RWPE2 (cell line): ENCODE measurements at regions not wholly inside any gene's neighbourhood (a gene's known extent, or its start where the extent isn't known, plus 50 kb on each side); places are given as distances from the start of the nearest gene placed in this dataset.

ENCODE experiments used
- ATAC-seq: fragments of 200-7000 bp; cut with Tn5 transposase; 3 replicates; pipeline ENCODE4 v1.9.1; 2021; ENCODE audit warnings: low read depth
- DNase-seq: peaks from one replicate; pipeline ENCODE4 v3.0.0-alpha.2; 2020; ENCODE audit warnings: low spot score
- H3K27ac ChIP-seq: fragments of 450-650 bp; 2 replicates; pipeline ENCODE4 v1.5.1; 2017; ENCODE audit warnings: mild to moderate bottlenecking; ENCODE audit not compliant: poor library complexity, severe bottlenecking
- H3K27me3 ChIP-seq: fragments of 250-450 bp; sonication (Bioruptor Pico); 2 replicates; pipeline ENCODE4 v1.5.1; 2021; ENCODE audit warnings: mild to moderate bottlenecking, moderate library complexity; ENCODE audit not compliant: insufficient read depth, poor library complexity, severe bottlenecking
- H3K36me3 ChIP-seq: fragments of 250-450 bp; sonication (Bioruptor Pico); 2 replicates; pipeline ENCODE4 v1.5.1; 2020; ENCODE audit warnings: low read depth, mild to moderate bottlenecking, moderate library complexity
- H3K4me1 ChIP-seq: fragments of 250-450 bp; sonication (Bioruptor Pico); 2 replicates; pipeline ENCODE4 v1.5.1; 2021; ENCODE audit warnings: mild to moderate bottlenecking, moderate library complexity; ENCODE audit not compliant: insufficient read depth, poor library complexity, severe bottlenecking
- H3K4me3 ChIP-seq: fragments of 250-450 bp; sonication (Bioruptor Pico); 2 replicates; pipeline ENCODE4 v1.5.1; 2021; ENCODE audit warnings: mild to moderate bottlenecking, moderate library complexity; ENCODE audit not compliant: severe bottlenecking
- H3K9me3 ChIP-seq: fragments of 250-450 bp; sonication (Bioruptor Pico); 2 replicates; pipeline ENCODE4 v1.5.1; 2021; ENCODE audit warnings: mild to moderate bottlenecking, moderate library complexity; ENCODE audit not compliant: severe bottlenecking
- TF ChIP-seq, protein P1 (sequence below): fragments of 450-650 bp; IDR thresholded peaks from one replicate; pipeline ENCODE4 v1.5.1; 2017; ENCODE audit warnings: mild to moderate bottlenecking, moderate library complexity; ENCODE audit not compliant: poor library complexity, severe bottlenecking

DNA sequence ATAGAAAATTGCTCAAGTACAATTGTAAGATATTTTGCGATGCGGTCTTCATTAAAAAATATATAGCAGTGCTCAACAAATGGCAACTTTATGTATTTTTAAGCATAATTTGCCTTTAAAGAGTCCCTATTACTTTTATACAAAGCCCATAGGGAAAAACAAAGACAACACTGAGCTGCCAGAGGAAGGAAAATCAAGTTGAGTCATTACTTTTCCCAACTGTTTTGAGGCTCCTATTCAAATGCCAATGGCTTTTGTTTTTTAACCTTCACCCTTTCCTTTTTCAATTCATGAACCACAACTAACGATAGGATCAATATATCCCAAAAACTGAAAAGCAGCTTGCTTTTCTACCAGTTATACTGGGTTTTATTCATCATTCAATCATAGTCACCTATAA is 157.6 kb upstream of the PLEKHA5 start:
- DNase-seq (no peak), ATAC-seq (no peak)
- no peak overlapping the region for H3K4me3 ChIP-seq
- no peaks in the 10 kb centered on the region for H3K4me1 ChIP-seq
- H3K27ac ChIP-seq: no peak overlapping the region
- no peaks in the 10 kb centered on the region for H3K36me3 ChIP-seq
- H3K27me3 ChIP-seq: no peaks in the 10 kb centered on the region
- TF ChIP-seq, protein P1, sequence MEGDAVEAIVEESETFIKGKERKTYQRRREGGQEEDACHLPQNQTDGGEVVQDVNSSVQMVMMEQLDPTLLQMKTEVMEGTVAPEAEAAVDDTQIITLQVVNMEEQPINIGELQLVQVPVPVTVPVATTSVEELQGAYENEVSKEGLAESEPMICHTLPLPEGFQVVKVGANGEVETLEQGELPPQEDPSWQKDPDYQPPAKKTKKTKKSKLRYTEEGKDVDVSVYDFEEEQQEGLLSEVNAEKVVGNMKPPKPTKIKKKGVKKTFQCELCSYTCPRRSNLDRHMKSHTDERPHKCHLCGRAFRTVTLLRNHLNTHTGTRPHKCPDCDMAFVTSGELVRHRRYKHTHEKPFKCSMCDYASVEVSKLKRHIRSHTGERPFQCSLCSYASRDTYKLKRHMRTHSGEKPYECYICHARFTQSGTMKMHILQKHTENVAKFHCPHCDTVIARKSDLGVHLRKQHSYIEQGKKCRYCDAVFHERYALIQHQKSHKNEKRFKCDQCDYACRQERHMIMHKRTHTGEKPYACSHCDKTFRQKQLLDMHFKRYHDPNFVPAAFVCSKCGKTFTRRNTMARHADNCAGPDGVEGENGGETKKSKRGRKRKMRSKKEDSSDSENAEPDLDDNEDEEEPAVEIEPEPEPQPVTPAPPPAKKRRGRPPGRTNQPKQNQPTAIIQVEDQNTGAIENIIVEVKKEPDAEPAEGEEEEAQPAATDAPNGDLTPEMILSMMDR: no peak
- H3K9me3 ChIP-seq: no peaks in the 10 kb centered on the region

DNA sequence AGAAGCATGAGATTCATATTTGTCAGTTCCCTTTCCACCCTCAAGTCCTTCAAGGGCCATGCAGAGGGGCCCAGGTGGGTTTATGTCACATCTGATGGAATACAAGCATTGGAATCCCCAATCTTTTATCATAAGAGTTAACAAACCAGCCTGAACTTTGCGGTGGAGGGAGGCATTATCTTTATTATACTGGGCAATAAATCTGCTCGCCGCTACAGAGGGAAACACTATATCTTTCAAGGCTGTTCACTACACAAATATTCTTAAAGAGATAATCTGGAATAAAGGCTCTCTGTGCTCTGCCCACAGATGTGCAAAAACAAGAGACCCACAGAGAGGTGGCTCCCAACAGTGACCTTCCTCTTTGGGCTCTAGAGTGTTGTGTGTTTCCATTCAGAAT is 153.6 kb upstream of the PLEKHA5 start:
- TF ChIP-seq, protein P1: no peak

DNA sequence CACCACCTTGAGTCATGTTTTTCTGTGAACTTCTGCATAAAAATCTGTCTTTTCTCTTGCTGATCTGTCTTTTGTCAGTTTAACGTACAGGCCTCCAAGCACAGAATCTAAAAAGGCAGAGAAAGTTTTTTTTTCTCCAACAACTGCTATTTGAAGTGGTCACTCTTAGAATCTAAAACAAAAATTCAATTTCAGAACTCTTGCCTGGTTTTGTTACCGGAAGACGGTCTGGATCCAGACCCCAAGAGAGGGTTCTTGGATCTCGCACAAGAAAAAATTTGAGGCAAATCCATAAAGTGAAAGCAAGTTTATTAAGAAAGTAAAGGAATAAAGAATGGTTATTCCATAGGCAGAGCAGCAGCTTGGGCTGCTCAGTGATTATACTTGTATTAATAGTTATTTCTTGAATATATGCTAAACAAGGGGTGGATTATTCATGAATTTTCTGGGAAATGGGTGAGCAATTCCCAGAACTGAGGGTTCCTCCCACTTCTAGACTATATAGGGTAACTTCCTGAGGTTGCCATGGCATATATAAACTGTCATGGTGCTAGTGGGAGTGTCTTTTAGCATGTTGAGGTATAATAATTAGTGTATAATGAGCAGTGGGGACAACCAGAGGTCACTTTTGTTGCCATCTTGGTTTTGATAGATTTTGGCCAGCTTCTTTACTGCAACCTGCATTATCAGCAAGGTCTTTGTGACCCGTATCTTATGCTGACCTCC is 150.0 kb upstream of the PLEKHA5 start:
- TF ChIP-seq, protein P1: no peak
- Histone ChIP-seq H3K27me3 (no peaks in the 10 kb centered on the region), H3K4me1 (no peaks in the 10 kb centered on the region), H3K4me3 (no peak overlapping the region), H3K36me3 (no peaks in the 10 kb centered on the region), H3K9me3 (no peaks in the 10 kb centered on the region), H3K27ac (no peak overlapping the region)
- ATAC-seq (no peak), DNase-seq (no peak)

More for the DNA sequence above, 153.6 kb upstream of the PLEKHA5 start:
- Histone ChIP-seq H3K27me3 (no peaks in the 10 kb centered on the region), H3K36me3 (no peaks in the 10 kb centered on the region), H3K9me3 (no peaks in the 10 kb centered on the region), H3K4me3 (no peak overlapping the region), H3K27ac (no peak overlapping the region), H3K4me1 (no peaks in the 10 kb centered on the region)
- DNase-seq: no peak
- no peak for ATAC-seq

DNA sequence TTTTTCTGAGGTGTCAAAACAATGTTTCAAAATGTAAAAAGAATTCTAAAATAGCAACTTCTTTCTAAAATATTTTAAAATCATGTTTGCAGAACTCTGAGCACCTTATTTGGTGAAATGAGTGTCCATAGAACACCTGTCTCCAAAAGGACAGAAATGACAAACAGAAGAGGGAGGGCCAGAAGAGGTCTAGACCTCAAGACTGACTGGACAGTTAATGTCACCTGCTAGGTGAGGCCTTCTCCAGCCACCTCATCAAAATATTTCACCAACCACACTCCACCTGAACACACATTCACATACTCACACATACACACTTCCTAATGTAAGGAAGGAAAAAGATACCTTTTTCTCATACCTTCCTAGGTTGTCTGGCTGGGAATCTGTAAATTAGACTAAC is 147.8 kb upstream of the PLEKHA5 start:
- no peaks in the 10 kb centered on the region for H3K27me3 ChIP-seq
- TF ChIP-seq, protein P1: no peak

DNA sequence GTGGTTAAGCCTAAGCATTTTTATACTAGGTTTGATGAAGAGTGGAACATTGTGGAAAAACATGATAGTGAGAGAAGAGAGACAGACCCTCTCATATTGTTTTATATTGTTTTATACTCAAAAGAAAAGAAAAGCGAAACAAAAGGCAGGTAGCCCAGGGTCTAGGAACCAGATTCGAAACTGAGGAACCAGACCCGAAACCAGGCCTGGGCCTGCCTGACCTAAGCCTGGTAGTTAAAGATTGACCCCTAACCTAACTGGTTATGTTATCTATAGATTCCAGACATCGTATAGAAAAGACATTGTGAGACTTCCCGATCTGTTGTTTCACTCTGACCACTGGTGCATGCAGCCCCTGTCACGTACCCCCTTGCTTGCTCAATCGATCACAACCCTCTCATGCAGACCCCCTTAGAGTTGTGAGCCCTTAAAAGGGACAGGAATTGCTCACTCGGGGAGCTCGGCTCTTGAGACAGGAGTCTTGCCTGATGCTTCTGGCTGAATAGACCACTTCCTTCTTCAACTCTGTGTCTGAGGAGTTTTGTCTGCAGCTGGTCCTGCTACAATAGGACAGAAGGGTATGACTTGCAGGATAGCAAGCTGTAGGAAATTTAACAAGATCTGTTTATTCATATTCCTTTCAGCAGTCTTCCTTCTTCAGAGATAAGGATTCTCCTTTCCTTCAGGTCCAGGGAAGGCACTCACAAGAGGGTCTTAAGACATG is 147.1 kb upstream of the PLEKHA5 start:
- ATAC-seq (no peak), DNase-seq (no peak)
- no peaks in the 10 kb centered on the region for H3K4me1 ChIP-seq
- TF ChIP-seq, protein P1: no peak
- H3K9me3 ChIP-seq: no peaks in the 10 kb centered on the region
- no peaks in the 10 kb centered on the region for H3K27me3 ChIP-seq
- H3K36me3 ChIP-seq: no peaks in the 10 kb centered on the region
- H3K4me3 ChIP-seq: no peak overlapping the region
- no peak overlapping the region for H3K27ac ChIP-seq

More for the DNA sequence above, 147.8 kb upstream of the PLEKHA5 start:
- Histone ChIP-seq H3K4me1 (no peaks in the 10 kb centered on the region), H3K36me3 (no peaks in the 10 kb centered on the region), H3K9me3 (no peaks in the 10 kb centered on the region), H3K4me3 (no peak overlapping the region), H3K27ac (no peak overlapping the region)
- DNase-seq (no peak), ATAC-seq (no peak)
